Activated CD4-positive, CD25-positive, alpha-beta regulatory T cell treated with anti-CD3 and anti-CD28 coated beads, Interleukin-2, amount 50 U/mL, for 24 hours (primary cell): ENCODE measurements at regions not wholly inside any gene's neighbourhood (a gene's known extent, or its start where the extent isn't known, plus 50 kb on each side); places are given as distances from the start of the nearest gene placed in this dataset.
"Not testable (repeated sequence)": the region's sequence is repeated elsewhere in the genome, so short reads cannot be mapped to it uniquely, and the experiment has no call there.

ENCODE experiments used
- ATAC-seq, 2 donors: fragments of 150-1000 bp; cut with Tn5 transposase; one replicate each; pipeline ENCODE4 v1.10.0; 2021; ENCODE audit warnings: mild to moderate bottlenecking in 1 of 2, moderate library complexity in 1 of 2

DNA sequence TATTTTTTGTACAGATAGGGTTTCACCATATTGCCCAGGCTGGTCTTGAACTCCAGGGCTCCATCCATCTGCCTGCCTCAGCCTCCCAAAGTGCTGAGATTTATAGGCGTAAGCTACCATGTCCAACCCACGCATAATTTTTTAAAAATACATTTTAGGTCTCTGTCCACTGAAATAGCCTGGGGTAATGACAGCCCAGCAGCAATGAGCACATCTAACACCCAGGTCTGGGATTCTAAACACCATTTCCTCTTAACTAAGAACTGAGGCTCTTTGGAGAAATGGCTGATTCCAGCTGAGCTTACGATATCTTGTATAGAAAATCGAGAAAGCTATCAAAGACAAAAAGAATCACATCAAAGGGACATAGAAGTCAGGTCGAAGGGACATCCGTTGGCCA is 245.3 kb downstream of the PARN start:
- ATAC-seq = no peak

DNA sequence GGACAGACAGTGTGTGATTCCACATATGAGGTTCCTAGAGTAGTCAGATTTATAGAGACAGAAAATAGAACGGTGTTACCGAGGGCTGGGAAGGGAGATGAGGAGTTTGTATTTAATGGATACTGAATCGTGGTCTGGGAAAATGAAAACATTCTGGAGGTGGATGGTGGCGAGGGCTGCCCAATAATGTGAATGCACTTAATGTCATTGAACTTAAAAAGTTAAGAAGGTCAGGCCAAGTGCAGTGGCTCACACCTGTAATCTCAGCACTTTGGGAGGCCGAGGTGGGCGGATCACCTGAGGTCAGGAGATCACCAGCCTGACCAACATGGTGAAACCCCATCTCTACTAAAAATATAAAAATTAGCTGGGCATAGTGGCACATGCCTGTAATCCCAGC is 246.2 kb downstream of the PARN start:
- not testable (repeated sequence) for ATAC-seq

DNA sequence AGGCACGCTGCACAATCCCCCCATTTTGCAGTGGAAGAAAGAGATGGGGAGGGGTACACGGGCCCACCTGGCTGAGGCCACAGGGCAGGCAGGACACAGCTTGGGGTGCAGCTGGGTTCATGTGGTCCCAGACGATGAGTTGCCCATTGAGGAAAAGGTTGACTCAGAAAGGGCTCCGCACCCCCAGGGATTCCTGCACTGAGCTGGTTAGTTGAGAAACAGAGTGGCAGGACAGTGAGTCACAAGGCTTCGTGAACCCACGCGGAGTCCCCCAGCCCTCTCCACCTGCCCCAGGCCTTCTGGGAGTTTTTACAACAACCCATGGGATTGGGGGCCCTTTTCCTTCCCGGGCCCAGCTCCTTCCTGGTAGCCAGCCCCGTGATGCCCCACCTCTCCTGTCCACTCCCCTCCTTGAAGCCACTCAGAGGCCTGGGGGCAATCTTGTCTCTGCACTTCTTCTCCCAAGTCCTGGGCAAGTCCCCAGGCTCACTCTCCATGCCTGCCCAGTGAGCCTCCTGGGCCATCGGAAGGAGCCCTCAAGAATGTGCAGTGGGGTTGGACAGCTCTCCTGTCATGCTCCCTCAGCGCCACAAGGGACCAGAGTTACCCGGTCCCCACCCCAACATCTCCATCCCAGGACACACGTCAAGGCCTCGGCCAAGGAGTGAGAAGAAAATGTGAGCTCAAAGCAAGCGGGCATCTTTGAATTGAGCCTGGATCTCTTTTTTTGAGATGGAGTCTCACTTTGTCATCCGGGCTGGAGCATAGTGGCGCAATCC is 251.2 kb downstream of the PARN start:
- no peak for ATAC-seq

DNA sequence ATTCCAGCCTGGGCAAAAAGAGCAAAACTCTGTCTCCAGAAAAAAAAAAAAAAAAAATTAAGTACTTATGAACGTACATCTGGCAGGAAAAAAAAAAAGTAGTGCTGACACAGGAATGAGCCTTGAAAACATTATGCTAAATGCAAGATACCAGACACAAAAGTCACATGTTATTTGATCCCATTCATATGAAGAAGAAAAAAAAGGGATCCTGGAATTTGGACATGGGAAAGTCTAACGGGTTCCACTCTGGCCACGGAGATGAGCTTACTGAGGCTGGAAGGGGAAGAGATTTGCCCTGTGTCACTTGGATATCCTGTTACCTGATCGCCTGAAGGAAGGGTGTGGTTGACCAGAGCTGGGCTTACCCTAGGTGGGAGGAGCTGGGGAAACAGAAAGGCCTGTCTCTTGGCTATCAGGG is 251.9 kb downstream of the PARN start:
- ATAC-seq = no peak

DNA sequence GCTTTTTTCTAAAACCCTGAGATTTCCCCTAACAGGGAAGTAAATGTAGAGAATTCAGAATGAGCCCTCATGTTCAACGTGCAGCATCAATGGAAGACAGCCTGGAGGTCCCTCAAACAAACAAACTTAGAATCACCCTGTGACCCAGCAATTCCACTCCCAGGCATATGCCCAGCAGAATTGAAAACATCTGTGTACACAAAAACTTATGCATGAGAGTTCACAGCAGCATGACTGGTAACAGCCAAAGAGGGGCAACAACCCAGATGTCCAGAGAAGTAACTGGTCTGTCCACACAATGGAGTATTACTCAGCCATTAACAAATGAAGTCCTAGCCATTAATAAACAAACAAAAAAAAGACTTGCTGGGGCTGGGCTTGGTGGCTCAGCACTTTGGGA is 252.7 kb downstream of the PARN start:
- no peak for ATAC-seq

DNA sequence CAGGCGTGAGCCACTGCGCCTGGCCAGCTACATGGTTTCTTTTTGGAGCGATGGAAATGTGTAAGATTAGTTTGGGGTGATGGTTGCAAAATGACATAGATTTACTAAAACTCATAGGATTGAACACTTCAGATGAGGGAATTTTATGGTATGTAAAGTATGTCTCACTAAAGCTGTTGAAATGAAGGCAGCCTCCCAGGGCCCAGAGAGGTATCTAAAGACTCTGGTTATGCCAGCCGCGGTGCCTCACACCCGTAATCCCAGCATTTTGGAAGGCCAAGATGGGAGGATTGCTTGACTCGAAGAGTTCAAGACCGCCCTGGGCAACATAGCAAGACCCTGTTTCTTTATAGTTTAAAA is 254.9 kb downstream of the PARN start:
- ATAC-seq = no peak

DNA sequence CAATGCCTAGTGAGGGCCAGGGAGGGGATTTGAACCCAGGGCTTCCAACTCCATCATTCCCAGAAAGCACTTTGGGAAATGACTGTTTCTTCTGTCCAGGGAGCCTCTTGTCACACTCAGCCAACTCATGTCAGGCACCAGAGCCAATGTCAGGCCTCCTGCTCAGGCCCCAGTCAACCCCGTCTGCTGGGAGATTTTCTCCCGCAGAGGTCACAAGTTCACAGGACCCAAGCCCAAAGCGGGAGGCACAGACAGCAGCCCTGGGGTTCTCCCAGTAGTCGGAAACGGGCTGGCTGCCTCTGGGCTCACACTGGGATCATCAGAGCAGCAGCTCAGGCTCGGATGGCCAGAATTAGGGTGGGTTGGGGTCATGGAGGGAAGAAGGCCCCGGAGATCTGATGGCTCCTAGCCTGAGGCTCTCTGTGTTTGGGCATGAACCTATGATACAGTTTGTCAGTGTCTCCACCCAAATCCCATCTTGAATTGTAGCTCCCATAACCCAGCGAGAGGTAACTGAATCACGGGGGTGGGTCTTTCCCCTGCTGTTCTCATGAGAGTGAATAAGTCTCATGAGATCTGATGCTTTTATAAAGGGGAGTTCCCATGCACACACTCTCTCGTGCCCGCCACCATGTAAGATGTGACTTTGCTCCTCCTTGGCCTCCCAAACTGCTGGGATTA is 255.5 kb downstream of the PARN start:
- ATAC-seq = no peak

DNA sequence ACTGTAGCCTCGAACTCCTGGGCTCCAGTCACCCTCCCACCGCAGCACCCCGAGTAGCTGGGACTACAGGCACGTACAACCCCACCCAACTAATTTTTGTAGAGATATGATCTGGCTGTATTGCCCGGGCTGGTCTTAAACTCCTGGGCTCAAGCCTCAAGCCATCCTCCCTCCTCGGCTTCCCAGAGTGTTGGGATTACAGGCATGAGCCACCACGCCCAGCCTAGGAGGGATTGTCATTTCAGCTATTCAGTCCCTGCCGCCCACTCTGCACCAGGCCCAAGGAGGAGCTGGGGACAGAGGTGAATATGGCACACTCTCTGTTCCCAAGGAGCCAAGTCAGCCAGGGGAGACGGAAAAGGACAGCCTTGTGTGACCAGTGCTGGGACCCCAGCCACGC is 256.2 kb downstream of the PARN start:
- ATAC-seq = no peak

DNA sequence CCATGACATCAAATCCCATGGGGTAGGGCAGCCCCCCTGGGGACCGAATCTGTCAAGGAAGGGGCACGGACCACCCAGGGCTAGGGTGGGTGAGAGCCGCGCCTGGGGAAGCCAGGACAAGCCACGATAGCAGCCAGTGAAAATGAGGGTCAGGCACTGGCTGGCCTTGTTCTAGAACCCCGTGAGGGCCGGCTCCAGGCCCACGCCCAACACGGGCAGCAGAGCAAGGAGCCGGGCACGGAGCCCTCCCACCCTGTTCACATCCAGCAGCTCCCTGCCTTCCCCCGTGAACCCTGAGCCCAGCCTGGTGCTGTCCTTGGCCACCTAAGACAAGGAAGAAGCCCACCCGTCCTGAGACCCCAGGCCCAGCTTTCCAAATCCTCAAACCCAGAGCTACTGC is 256.7 kb downstream of the PARN start:
- no peak for ATAC-seq

DNA sequence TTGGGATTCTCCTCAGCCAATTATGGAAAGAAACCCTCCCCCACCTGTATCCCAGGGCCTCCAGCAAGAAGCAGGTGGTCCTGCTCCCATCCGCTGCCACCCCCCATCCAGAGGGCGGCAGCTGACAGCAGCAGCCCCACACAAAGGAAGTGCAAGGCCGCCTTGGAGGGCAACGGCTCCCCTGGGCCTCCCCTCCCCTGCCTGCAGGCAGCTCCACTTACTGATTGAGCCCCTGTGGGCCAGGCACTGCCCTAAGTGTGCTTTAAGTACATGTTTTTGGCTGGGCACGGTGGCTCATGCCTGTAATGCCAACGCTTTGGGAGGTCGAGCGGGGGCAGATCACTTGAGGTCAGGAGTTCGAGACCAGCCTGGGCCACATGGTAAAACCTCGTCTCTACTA is 257.6 kb downstream of the PARN start:
- no peak for ATAC-seq

DNA sequence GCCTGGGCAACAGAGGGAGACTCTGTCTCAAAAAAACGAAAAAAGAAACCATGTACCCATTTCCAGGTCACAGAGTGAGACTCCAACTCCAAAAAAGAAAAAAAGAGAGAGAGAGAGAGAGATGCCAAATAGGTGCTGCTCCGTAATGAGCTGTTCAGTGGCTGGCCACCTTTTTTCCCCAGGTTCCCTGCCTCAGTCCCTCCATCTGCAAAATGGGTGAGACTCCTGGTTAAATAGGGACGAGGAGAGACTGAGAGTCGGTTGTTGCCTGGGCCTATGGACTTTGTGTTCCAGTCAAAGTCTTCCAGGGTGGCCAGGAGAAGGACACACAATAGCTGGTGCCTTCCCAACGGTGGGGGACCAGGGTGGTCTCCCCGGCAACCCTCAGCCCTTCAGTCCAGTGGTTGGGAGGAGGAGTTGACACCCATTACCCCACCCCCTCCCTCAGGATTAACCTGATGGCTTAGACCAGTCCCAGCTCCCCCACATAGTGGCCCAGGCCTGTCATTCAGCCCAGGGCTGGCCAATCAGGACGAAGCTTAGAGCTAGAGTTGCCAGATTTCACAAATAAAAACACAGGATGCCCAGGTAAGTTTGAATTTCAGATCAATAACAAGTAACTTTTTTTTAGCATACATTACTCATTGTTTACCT is 258.2 kb downstream of the PARN start:
- no peak for ATAC-seq

DNA sequence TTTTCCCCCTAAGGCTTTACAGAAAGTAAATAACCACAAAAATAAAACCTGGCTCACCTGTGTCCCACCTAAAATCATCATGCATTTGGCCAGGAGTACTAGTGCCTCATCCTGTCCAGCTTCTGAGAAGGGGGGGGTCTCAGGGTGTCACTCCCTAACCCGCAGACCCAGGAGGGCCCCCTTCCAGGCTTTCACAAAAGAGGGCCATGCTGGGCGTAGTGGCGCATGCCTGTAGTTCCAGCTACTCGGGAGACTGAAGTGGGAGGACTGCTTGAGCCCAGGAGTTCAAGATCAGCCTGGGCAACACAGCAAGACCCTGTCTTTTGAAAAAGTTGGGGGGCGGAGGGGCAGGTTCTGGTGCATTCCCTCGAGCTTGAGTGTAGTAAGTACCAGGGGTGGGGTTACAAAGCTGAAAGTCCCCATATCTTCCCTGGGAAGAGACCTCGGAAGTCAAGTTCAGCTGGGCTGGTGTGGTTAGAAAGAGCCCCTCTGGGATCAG is 259.3 kb downstream of the PARN start:
- no peak for ATAC-seq

DNA sequence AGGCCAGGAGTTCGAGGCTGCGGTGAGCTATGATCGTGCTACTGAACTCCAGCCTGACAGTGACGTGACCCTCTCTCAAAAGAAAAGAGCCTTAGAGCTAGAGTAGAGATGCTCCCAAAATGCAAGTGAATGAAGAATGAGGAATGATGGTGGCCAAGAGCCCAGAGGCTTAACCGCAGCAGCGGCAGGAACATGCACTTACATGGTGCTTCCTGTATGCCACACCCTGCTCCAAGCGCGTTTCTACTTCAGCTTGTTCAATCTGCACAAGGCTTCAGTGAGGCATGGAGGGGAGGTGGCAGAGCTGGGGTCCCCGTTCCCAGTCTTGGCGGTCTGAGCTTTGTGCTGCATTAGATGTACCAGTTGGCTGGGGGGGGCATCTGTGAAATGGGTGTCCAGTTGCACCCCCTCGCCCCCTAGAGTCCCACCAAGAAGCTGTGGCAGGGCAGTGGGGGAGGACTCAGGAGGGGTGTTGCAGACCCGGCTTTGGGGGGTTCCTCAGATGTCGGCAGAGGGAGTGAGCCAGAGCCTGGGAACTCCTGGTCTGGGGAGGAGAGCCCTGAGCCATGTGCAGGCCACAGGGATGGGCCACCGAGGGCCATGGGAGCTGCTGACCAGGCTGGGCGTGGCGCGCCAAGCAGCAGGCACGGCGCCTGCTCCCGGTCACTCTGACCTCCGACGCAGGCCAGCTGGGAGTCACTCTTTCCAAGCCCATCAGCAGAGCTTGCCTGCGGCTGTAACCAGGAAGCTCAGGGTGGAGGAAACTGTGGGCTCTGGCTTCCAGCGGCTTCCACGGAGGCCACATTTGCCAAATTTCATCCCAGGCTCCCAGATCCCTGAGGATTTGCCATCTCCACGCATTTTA is 260.1 kb downstream of the PARN start:
- no peak for ATAC-seq

DNA sequence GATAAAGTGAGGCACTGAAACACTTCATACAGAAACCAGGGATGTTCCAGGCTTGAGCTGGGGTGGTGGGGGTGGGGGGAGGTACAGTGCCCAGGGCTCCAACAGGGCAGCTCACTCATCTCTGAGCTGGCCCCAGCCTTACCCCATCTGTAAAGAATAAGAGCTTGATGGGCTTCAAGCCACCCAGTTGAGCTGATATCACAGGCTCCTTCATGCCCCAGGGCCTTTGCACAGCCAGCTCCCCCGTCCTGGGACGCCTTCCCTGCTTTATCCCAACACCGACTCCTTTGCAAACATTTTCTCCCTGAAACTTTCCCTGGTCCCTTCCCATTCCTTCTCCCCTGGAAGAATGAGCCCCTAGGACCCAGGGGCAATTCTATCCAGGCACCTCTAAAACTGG is 261.7 kb downstream of the PARN start:
- ATAC-seq = no peak

DNA sequence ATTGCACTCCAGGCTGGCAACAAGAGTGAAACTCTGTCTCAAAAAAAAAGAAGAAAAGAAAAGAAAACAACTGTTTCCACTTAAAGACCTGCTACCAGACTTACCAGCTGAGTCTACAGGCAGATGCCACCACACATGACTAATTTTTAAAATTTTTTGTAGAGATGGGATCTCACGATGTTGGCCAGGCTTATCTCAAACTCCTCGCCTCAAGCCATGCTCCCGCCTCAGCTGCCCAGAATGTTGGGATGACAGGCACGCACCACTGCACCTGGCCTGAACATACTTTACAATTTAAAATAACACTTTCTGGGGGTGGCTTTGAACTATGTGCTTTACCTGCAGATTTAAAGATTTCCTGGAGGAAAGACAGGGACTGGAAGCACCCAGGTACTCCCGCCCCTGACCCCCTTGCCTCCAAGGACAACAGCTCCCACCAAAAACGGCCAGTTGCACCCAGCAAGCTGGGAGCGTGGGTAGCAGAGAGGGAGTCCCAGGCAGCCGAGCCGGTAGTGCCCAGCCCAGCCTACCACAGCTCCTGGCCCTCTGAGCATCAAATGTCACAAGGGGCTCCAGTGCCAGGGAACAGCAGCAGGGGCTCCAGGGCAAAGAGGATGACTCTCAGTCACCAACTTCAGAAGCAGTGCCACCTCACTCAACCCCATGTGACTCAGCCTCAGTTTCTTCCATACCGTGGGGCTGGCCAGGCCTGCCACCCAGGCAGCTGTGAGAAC is 262.9 kb downstream of the PARN start:
- no peak for ATAC-seq

DNA sequence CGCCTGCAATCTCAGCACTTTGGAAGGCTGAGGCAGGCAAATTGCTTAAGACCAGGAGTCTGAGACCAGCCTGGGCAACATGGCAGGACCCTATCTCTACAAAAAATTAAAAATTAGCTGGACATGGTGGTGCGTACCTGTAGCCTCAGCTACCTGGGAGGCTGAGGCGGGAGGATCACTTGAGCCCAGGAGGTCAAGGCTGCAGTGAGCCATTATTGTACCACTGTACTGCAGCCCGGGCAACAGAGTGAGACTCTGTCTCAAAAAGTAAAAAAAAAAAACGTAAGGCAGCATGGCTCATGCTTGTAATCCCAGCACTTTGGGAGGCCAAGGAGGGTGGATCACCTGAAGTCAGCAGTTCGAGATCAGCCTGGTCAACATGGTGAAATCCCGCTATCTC is 263.6 kb downstream of the PARN start:
- ATAC-seq = no peak

DNA sequence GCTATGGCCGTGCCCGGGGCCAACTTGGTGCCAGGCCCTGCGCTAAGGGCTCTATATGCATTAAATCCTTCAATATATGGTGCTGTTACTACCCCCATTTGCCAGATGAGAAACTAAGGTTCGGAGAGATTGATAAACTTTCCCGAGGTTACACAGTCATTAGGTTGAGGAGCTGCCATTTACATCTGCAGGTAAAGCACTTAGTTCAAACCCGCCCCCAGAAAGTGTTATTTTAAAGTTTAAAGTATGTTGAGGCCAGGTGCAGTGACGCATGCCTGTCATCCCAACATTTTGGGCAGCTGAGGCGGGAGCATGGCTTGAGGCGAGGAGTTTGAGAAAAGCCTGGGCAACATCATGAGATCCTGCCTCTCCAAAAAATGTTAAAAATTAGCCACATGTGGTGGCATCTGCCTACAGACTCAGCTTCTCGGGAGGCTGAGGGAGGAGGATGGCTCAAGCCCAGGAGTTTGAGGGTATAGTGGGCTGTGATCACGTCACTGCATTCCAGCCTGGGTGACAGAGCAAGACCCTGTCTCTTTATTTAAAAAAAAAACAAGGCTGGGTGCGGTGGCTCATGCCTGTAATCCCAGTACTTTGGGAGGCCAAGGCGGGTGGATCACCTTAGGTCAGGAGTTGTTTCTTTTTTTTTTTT is 264.7 kb downstream of the PARN start:
- ATAC-seq = no peak

DNA sequence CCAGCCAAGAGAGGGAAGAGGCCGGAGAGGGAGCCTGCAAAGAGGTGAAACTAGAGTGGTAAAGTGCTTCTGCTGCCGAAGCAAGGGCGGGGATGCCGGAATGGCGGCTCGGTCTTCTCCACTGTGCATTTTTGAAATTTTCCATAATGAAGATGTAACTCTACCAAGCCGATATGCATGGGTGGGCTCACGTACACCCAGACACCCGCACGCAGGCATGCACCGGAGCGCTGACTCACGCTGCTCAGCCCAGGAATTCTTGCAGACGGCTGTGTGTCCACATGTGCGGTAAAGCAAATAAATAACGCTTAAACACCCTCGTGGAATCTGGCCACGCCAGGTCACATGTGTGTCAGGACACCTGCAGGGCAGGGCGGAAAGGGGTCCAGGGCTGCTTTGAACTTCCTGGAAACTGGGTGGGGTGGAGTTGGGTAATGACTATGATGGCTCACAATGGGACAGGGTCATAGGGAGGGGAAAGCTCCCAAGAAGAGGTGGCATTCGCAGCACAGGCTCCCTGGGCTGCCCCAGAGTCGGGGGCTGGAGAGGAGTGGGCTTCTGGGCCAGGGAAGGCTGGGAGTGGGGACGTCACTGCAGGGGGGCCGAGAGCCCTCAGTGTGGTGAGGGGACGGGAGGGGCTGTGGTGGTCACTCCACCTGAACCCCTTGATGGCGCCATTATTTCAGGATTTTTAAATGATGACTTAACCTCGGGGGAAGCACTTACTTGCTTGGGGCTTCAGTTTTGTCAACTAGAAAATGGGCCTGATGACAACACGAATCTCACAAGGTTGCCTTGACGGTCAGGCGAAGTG is 265.5 kb downstream of the PARN start:
- ATAC-seq = no peak

DNA sequence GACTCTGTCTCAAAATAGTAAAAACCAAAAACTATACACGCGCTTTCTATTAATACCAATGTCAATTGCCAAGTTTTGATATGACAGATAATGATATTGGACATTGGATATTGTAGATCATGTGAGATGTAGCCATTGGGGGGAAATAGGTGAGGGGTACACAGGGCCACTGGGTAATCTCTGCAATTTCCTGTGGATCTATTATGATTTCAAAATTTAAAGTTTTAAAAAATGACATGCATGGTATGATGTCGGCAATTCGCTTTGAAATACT is 266.0 kb downstream of the PARN start:
- ATAC-seq = no peak

DNA sequence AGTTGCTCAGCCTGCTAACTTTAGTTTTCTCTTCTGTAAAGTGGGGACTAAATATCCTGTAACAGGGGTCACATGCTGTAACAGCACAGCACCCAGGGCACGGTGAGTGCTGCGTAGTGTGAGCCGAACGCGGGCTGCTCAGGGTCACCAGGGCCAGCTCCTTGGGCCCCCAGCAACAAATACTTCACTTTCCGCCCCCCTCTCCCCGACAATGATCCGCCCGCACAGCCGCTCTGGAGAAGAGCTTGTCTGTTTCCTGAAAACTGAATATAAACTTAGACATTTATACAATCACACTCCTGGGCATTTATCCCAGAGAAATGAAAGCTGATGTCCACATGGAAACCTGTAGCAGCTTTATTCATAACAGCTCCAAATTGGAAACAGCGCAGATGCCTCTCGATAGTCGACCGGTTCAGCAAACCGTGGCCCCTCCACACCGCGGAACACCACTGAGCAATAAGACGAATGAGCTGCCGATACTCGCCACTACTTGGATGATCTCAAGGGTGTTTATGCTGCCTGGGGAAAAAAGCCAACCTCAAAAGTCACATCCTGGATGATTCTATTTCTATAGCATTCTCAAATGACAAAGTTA is 267.2 kb downstream of the PARN start:
- ATAC-seq = no peak
